ENCODE measurements at regions not wholly inside any gene's neighbourhood (a gene's known extent, or its start where the extent isn't known, plus 50 kb on each side); places are given as distances from the start of the nearest gene placed in this dataset.
"Not testable (repeated sequence)": the region's sequence is repeated elsewhere in the genome, so short reads cannot be mapped to it uniquely, and the experiment has no call there.

- in situ Hi-C loops (cut with MboI; ENCODE audit: low sequenced_read_pairs, unreplicated experiment); DNase-seq (ENCODE audit: low spot score): not testable (repeated sequence)
Observed at GRCh38 chr4:17436047-17436749, 75.7 kb downstream of the QDPR start.

DNA sequence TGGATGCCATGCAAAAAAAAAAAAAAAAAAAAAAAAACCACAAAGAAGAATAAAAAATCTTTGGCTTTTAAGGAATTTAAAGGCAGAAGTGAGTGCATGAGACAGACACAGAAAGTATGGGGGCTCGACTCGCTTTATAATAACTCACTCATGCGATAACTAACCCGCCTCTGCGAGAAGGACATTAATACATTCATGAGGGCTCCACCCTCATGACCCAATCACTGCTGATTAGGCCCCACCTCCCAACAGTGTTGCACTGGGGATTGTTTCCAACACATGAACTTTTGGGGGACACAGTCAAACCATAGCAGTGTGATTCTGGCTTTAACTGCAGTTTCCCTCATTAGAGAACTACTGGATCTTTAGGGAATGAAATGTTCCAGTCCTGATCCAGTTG lies 78.1 kb downstream of the QDPR start:
- in situ Hi-C loops (cut with MboI; ENCODE audit: low sequenced_read_pairs, unreplicated experiment), result no loop called here
- no peak for TF ChIP-seq CTCF (IDR thresholded peaks at IDR 0.05; ENCODE audit: borderline replicate concordance, control extremely low read depth, extremely low read depth, insufficient read depth, missing control alignments)
- DNase-seq (ENCODE audit: low spot score), result no peak

DNA sequence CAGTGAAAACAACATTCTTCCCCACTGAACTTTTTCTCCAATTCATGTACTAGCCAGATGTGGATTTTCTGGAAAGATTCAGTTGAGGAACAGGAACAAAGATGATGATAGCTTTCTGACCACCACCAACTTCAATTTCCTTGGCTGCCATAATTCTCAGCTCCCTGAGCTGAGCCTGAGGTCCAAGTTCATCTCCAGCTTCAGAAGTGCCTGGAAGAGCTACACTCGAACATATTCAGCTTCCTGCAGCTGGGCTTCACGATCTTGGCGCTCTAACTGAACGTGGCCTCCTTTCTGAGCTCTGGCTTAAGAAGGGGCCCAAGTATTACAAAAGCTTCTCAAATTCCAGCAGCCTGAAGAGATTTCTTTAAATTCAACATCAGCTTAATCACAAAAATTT lies 83.9 kb downstream of the QDPR start:
- in situ Hi-C loops (cut with MboI; ENCODE audit: low sequenced_read_pairs, unreplicated experiment), result no loop called here
- no peak for TF ChIP-seq CTCF (IDR thresholded peaks at IDR 0.05; ENCODE audit: borderline replicate concordance, control extremely low read depth, extremely low read depth, insufficient read depth, missing control alignments)
- no peak for DNase-seq (ENCODE audit: low spot score)

GRCh38 chr4:17426222-17426621 lies 85.7 kb downstream of the QDPR start:
- DNase-seq (ENCODE audit: low spot score), result no peak
- in situ Hi-C loops (cut with MboI; ENCODE audit: low sequenced_read_pairs, unreplicated experiment), result no loop called here
- no peak for TF ChIP-seq CTCF (IDR thresholded peaks at IDR 0.05; ENCODE audit: borderline replicate concordance, control extremely low read depth, extremely low read depth, insufficient read depth, missing control alignments)

DNA sequence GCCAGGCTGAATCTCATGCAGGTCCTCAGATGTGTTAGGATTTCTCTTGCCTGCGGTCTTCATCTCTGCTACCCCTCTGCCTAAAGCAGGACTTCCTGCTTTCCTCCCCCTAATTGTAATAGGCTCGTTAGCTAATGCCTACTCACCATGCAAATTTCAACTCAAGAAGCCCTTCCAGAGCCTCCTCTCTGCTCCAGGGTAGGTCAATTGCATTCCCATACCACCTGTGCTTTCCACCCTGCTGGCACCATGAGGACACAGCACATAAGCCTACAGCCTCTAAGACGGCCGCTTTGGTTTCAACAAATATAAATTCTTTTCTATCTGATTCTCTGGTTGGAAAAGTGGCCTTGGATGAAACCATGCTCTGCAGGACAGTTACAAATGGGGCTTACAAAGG lies 93.9 kb downstream of the QDPR start:
- TF ChIP-seq CTCF (IDR thresholded peaks at IDR 0.05; ENCODE audit: borderline replicate concordance, control extremely low read depth, extremely low read depth, insufficient read depth, missing control alignments), result no peak
- DNase-seq (ENCODE audit: low spot score), result no peak
- in situ Hi-C loops (cut with MboI; ENCODE audit: low sequenced_read_pairs, unreplicated experiment), result no loop called here

DNA sequence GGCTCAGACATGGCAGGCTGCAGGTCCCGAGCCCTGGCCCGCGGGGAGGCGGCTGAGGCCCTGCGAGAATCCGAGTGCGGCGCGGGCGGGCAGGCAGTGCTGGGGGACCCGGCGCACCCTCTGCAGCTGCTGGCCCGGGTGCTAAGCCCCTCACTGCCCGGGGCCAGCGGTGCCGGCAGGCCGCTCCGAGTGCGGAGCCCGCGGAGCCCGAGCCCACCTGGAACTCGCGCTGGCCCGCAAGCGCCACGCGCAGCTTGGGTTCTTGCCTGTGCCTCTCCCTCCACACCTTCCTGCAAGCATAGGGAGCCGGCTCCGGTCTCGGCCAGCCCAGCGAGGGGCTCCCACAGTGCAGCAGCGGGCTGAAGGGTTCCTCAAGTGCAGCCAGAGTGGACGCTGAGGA lies 97.5 kb downstream of the QDPR start:
- TF ChIP-seq CTCF (IDR thresholded peaks at IDR 0.05; ENCODE audit: borderline replicate concordance, control extremely low read depth, extremely low read depth, insufficient read depth, missing control alignments), result no peak
- no peak for DNase-seq (ENCODE audit: low spot score)
- in situ Hi-C loops (cut with MboI; ENCODE audit: low sequenced_read_pairs, unreplicated experiment), result no loop called here

DNA sequence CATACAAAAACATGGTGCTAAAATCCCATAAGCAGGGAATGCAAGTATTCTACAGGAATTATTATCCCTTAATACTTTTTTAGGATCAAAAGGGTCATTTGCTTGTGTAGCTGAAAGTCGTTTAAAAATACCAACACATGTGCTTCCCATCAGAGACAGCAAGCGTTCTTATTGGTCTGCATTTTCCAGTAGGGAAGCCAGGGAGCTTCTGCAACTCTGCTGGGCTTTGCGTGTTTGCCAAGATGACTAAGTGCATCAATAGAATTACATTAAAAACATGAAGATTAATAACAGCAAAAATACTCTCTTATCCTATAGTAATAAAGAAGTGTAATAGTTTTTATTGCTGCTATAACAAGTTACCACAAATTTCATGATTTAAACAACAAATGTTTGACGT lies 111.2 kb downstream of the QDPR start:
- in situ Hi-C loops (cut with MboI; ENCODE audit: low sequenced_read_pairs, unreplicated experiment), result no loop called here
- TF ChIP-seq CTCF (IDR thresholded peaks at IDR 0.05; ENCODE audit: borderline replicate concordance, control extremely low read depth, extremely low read depth, insufficient read depth, missing control alignments), result no peak
- no peak for DNase-seq (ENCODE audit: low spot score)
